Endothelial cell of umbilical vein (primary cell): ENCODE measurements at regions not wholly inside any gene's neighbourhood (a gene's known extent, or its start where the extent isn't known, plus 50 kb on each side); places are given as distances from the start of the nearest gene placed in this dataset.

Experiments used
- BruUV-seq: library from RNA; stranded (reverse); fragments of 400-500 nt; replicated peaks from 2 replicates; lab custom pipeline; 2021; lab: Mats Ljungman, UMichigan
- CTCF ChIA-PET: fragments of 300-600, 350-600 bp; sonication (Branson Sonifier 250); formaldehyde crosslinking; loops from one replicate; lab custom pipeline; 2021; ENCODE audit warnings: antibody characterized with exemption, inconsistent platforms; lab: Charles Lee
- POLR2A ChIA-PET: fragments of 300-600, 350-600 bp; sonication (Branson Sonifier 250); formaldehyde crosslinking; loops from one replicate; lab custom pipeline; 2021; ENCODE audit warnings: antibody characterized with exemption, inconsistent platforms; lab: Charles Lee
- DNase-seq: peaks from one replicate; pipeline ENCODE4 v3.0.0-alpha.2; 2011; ENCODE audit warnings: low read depth, low spot score
- FAIRE-seq: peaks from 2 replicates; lab custom pipeline; 2011; peaks lifted over from hg19 to GRCh38; lab: Jason Lieb, UNC
- H2AFZ ChIP-seq: 2 replicates; pipeline ENCODE4 v1.6.0; 2012; ENCODE audit warnings: low read depth, low read length, control low read depth, inconsistent platforms
- H3K27ac ChIP-seq: 2 replicates; pipeline ENCODE4 v1.5.1; 2011; ENCODE audit warnings: low read depth, mild to moderate bottlenecking, control low read depth, low read length, moderate library complexity; ENCODE audit not compliant: insufficient read depth
- H3K27me3 ChIP-seq, 2 experiments: 2 replicates each; pipeline versions ENCODE4 v1.6.0 to v1.6.1; 2011; ENCODE audit warnings: low read length in 2 of 2, mixed read lengths in 1 of 2; ENCODE audit not compliant: control insufficient read depth in 2 of 2, insufficient read depth in 2 of 2
- H3K36me3 ChIP-seq, 2 experiments: 2 replicates in 1 of 2; 3 replicates in 1 of 2; pipeline ENCODE4 v1.5.1; 2011; ENCODE audit warnings: low read length in 2 of 2, mild to moderate bottlenecking in 1 of 2, moderate library complexity in 1 of 2; ENCODE audit not compliant: control insufficient read depth in 2 of 2, insufficient read depth in 2 of 2; ENCODE audit errors: extremely low read depth in 1 of 2
- H3K4me1 ChIP-seq: 3 replicates; pipeline ENCODE4 v1.5.1; 2011; ENCODE audit warnings: mild to moderate bottlenecking, low read length; ENCODE audit not compliant: control insufficient read depth, insufficient read depth; ENCODE audit errors: extremely low read depth
- H3K4me2 ChIP-seq: 2 replicates; pipeline ENCODE4 v1.6.1; 2011; ENCODE audit warnings: low read length, control low read depth, mixed read lengths; ENCODE audit not compliant: insufficient read depth
- H3K4me3 ChIP-seq, 3 experiments: fragments of 200-600 bp in 1 of 3; sonication (generic), shearing (Covaris generic) in 1 of 3; replicated peaks in 1 of 3; 2 replicates each; pipeline ENCODE4 v1.5.1; 2011 to 2016; ENCODE audit warnings: control low read depth in 3 of 3, low read length in 3 of 3, mild to moderate bottlenecking in 2 of 3, inconsistent platforms in 1 of 3, low read depth in 1 of 3, moderate library complexity in 1 of 3; ENCODE audit not compliant: insufficient read depth in 1 of 3
- H3K79me2 ChIP-seq: 2 replicates; pipeline ENCODE4 v1.6.0; 2012; ENCODE audit warnings: low read length, inconsistent platforms; ENCODE audit not compliant: control insufficient read depth, insufficient read depth
- H3K9ac ChIP-seq: replicated peaks from 2 replicates; pipeline ENCODE3; 2011; ENCODE audit warnings: low read length, control low read depth; ENCODE audit not compliant: insufficient read depth; ENCODE audit errors: extremely low read depth
- H3K9me1 ChIP-seq: replicated peaks from 3 replicates; pipeline ENCODE4 v1.6.0; 2011; ENCODE audit warnings: mild to moderate bottlenecking, low read length; ENCODE audit not compliant: control insufficient read depth, insufficient read depth; ENCODE audit errors: extremely low read depth
- H3K9me3 ChIP-seq: replicated peaks from 2 replicates; pipeline ENCODE4 v1.5.1; 2012; ENCODE audit warnings: low read length, inconsistent platforms; ENCODE audit not compliant: control insufficient read depth, insufficient read depth
- H4K20me1 ChIP-seq: replicated peaks from 2 replicates; pipeline ENCODE3; 2011; ENCODE audit warnings: mild to moderate bottlenecking, low read length; ENCODE audit not compliant: control insufficient read depth, insufficient read depth; ENCODE audit errors: extremely low read depth
- EZH2 ChIP-seq: IDR thresholded peaks from 2 replicates; pipeline ENCODE4 v1.6.1; 2012; ENCODE audit warnings: borderline replicate concordance, low read depth, mild to moderate bottlenecking, moderate library complexity, low read length, inconsistent platforms; ENCODE audit not compliant: severe bottlenecking
- FOS ChIP-seq: IDR thresholded peaks from 2 replicates; pipeline ENCODE4 v1.6.1; 2011; ENCODE audit warnings: mild to moderate bottlenecking, low read length, moderate library complexity, borderline replicate concordance; ENCODE audit not compliant: insufficient read depth
- GATA2 ChIP-seq: IDR thresholded peaks from 2 replicates; pipeline ENCODE4 v1.7.0; 2011; ENCODE audit warnings: low read depth, mild to moderate bottlenecking, moderate library complexity, mixed read lengths, low read length; ENCODE audit not compliant: insufficient read length, insufficient read depth
- JUN ChIP-seq: IDR thresholded peaks from 2 replicates; pipeline ENCODE4 v1.6.1; 2011; ENCODE audit warnings: borderline replicate concordance, low read depth; ENCODE audit not compliant: insufficient read length, insufficient read depth
- MAX ChIP-seq: IDR thresholded peaks from 2 replicates; pipeline ENCODE4 v1.6.1; 2011; ENCODE audit not compliant: insufficient read depth, insufficient read length
- MYC ChIP-seq: IDR thresholded peaks from one replicate; pipeline ENCODE4 v1.6.1; 2011; ENCODE audit warnings: mild to moderate bottlenecking, low read depth, low read length
- POLR2A ChIP-seq: IDR thresholded peaks from 2 replicates; pipeline ENCODE4 v1.6.1; 2012; ENCODE audit warnings: low read depth, mild to moderate bottlenecking, control low read depth, low read length
- POLR2AphosphoS5 ChIP-seq: IDR thresholded peaks from 2 replicates; pipeline ENCODE4 v1.6.1; 2012; ENCODE audit warnings: low read depth, mild to moderate bottlenecking, control low read depth, low read length, moderate library complexity; ENCODE audit not compliant: insufficient read depth
- dilution Hi-C: fragments of 300-500 bp; cut with MboI; formaldehyde crosslinking; loops from one replicate; pipeline ENCODE4 v1.15.0; 2019; ENCODE audit warnings: low sequenced_read_pairs; ENCODE audit not compliant: extremely low pct_ligation_motif_present
- intact Hi-C: fragments of 100-400 bp; cut with micrococcal nuclease; formaldehyde crosslinking; loops from one replicate; pipeline ENCODE4 v1.10.0; 2022
- TF ChIP-seq, protein P1 (sequence below), 2 donors: IDR thresholded peaks; 1 replicate in 1 of 2; 2 replicates in 1 of 2; pipeline ENCODE4 v1.5.1; 2011; ENCODE audit warnings: low read length in 2 of 2, mild to moderate bottlenecking in 2 of 2, moderate library complexity in 2 of 2, control low read depth in 1 of 2, inconsistent platforms in 1 of 2, low read depth in 1 of 2; ENCODE audit not compliant: insufficient read depth in 1 of 2; ENCODE audit errors: extremely low read depth in 1 of 2

GRCh38 chr10:108785011-108785410, 1138.3 kb downstream of the XPNPEP1 start:
- H3K9ac ChIP-seq, result no peak overlapping the region
- dilution Hi-C loops (no loop called here), intact Hi-C loops (no loop called here)
- DNase-seq (no peak), FAIRE-seq (no peak)
- H3K9me1 ChIP-seq, result no peaks in the 10 kb centered on the region
- no peak overlapping the region for H3K4me2 ChIP-seq
- H2AFZ ChIP-seq, result no peak overlapping the region
- no peak overlapping the region for H3K4me3 ChIP-seq
- no peak for TF ChIP-seq JUN
- no peak for TF ChIP-seq MAX
- BruUV-seq, result no TSS peak
- no peaks in the 10 kb centered on the region for H3K79me2 ChIP-seq
- no peaks in the 10 kb centered on the region for H3K27me3 ChIP-seq
- H4K20me1 ChIP-seq, result no peaks in the 10 kb centered on the region
- H3K4me1 ChIP-seq, result no peaks in the 10 kb centered on the region
- H3K27ac ChIP-seq, result no peak overlapping the region
- ChIA-PET CTCF (no interaction called here), POLR2A (no interaction called here)
- H3K9me3 ChIP-seq, result no peaks in the 10 kb centered on the region
- H3K36me3 ChIP-seq, result no peaks in the 10 kb centered on the region

DNA sequence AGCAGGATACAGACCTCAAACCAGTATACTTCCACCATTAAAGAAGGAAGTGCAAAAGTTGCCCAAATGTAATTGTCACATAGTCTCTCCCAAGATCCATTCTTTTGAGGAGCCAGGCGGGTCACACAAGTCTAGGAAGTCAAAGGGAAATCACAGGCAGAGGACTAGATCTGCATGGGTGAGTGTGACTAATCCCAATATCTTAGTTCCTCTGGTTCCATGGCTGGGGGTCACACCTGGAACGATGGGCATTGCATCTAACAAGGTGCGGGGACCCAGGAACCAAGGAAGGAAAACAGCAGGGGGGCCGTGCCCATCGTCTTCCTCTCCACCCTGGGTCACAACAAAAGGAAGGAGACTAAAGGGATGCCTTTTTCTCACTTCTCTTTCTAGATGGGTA, 1138.8 kb downstream of the XPNPEP1 start:
- CTCF ChIA-PET, result no interaction called here
- dilution Hi-C loops, result no loop called here
- FAIRE-seq, result no peak

More for the DNA sequence above, 1138.8 kb downstream of the XPNPEP1 start:
- no peak for TF ChIP-seq MYC
- no peak for TF ChIP-seq GATA2
- TF ChIP-seq FOS, result no peak
- no peak for TF ChIP-seq MAX
- no peak for TF ChIP-seq POLR2AphosphoS5
- no peak for TF ChIP-seq EZH2
- TF ChIP-seq JUN, result no peak
- TF ChIP-seq, protein P1, sequence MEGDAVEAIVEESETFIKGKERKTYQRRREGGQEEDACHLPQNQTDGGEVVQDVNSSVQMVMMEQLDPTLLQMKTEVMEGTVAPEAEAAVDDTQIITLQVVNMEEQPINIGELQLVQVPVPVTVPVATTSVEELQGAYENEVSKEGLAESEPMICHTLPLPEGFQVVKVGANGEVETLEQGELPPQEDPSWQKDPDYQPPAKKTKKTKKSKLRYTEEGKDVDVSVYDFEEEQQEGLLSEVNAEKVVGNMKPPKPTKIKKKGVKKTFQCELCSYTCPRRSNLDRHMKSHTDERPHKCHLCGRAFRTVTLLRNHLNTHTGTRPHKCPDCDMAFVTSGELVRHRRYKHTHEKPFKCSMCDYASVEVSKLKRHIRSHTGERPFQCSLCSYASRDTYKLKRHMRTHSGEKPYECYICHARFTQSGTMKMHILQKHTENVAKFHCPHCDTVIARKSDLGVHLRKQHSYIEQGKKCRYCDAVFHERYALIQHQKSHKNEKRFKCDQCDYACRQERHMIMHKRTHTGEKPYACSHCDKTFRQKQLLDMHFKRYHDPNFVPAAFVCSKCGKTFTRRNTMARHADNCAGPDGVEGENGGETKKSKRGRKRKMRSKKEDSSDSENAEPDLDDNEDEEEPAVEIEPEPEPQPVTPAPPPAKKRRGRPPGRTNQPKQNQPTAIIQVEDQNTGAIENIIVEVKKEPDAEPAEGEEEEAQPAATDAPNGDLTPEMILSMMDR (IDR thresholded peaks at IDR 0.05; ENCODE audit: extremely low read depth in 1 of 2, insufficient read depth in 1 of 2, low read depth in 1 of 2, low read length in 2 of 2), result no peak
- no peak for TF ChIP-seq POLR2A
- H3K9me1 ChIP-seq, result no peaks in the 10 kb centered on the region
- H3K4me3 ChIP-seq, result no peak overlapping the region
- H3K9ac ChIP-seq, result no peak overlapping the region
- no peaks in the 10 kb centered on the region for H3K79me2 ChIP-seq
- BruUV-seq, result no TSS peak
- H3K9me3 ChIP-seq, result no peaks in the 10 kb centered on the region
- no peak overlapping the region for H3K4me2 ChIP-seq
- H3K27ac ChIP-seq, result no peak overlapping the region
- intact Hi-C loops, result no loop called here
- no peaks in the 10 kb centered on the region for H3K4me1 ChIP-seq
- no peaks in the 10 kb centered on the region for H3K36me3 ChIP-seq
- no peaks in the 10 kb centered on the region for H4K20me1 ChIP-seq
- DNase-seq, result no peak
- POLR2A ChIA-PET, result no interaction called here
- no peak overlapping the region for H2AFZ ChIP-seq
- H3K27me3 ChIP-seq, result no peaks in the 10 kb centered on the region
